CD4-positive, alpha-beta T cell treated with Interferon alpha-2 for 1 hour (primary cell): ENCODE measurements at regions not wholly inside any gene's neighbourhood (a gene's known extent, or its start where the extent isn't known, plus 50 kb on each side); places are given as distances from the start of the nearest gene placed in this dataset.
"Not testable (repeated sequence)": the region's sequence is repeated elsewhere in the genome, so short reads cannot be mapped to it uniquely, and the experiment has no call there.

Experiments used
- DNase-seq, 2 donors: peaks; one replicate each; pipeline ENCODE4 v3.0.0-alpha.2; 2020 to 2022

GRCh38 chrX:13419918-13420317 lies 100.1 kb upstream of the ATXN3L start:
- DNase-seq: no peak

GRCh38 chrX:13419276-13419675 lies 99.4 kb upstream of the ATXN3L start:
- no peak for DNase-seq

GRCh38 chrX:13418126-13419097 lies 98.6 kb upstream of the ATXN3L start:
- no peak for DNase-seq

GRCh38 chrX:13415509-13415908 lies 95.7 kb upstream of the ATXN3L start:
- no peak for DNase-seq

GRCh38 chrX:13414006-13414647 lies 94.3 kb upstream of the ATXN3L start:
- no peak for DNase-seq

- no peak for DNase-seq
Measured at GRCh38 chrX:13412208-13412600, 92.4 kb upstream of the ATXN3L start.

GRCh38 chrX:13411496-13412207 lies 91.8 kb upstream of the ATXN3L start:
- no peak for DNase-seq

GRCh38 chrX:13408599-13408998 lies 88.7 kb upstream of the ATXN3L start:
- not testable (repeated sequence) for DNase-seq

- not testable (repeated sequence) for DNase-seq
Measured at GRCh38 chrX:13404777-13405176, 84.9 kb upstream of the ATXN3L start.

GRCh38 chrX:13404364-13404763 lies 84.5 kb upstream of the ATXN3L start:
- no peak for DNase-seq

GRCh38 chrX:13401724-13402123 lies 81.9 kb upstream of the ATXN3L start:
- DNase-seq: no peak

GRCh38 chrX:13398839-13399238 lies 79.0 kb upstream of the ATXN3L start:
- no peak for DNase-seq

GRCh38 chrX:13397878-13398818 lies 78.3 kb upstream of the ATXN3L start:
- no peak for DNase-seq

- DNase-seq: no peak
Measured at GRCh38 chrX:13396924-13397323, 77.1 kb upstream of the ATXN3L start.

GRCh38 chrX:13389501-13389900 lies 69.6 kb upstream of the ATXN3L start:
- DNase-seq: no peak

GRCh38 chrX:13387666-13388494 lies 68.0 kb upstream of the ATXN3L start:
- DNase-seq: no peak

- no peak for DNase-seq
Measured at GRCh38 chrX:13386636-13387035, 66.8 kb upstream of the ATXN3L start.

- no peak for DNase-seq
Measured at GRCh38 chrX:13386092-13386491, 66.2 kb upstream of the ATXN3L start.

GRCh38 chrX:13383907-13384306 lies 64.1 kb upstream of the ATXN3L start:
- no peak for DNase-seq

- no peak for DNase-seq
Measured at GRCh38 chrX:13381514-13381913, 61.7 kb upstream of the ATXN3L start.

- no peak for DNase-seq
Measured at GRCh38 chrX:13380211-13380610, 60.4 kb upstream of the ATXN3L start.
